ENCODE measurements at regions not wholly inside any gene's neighbourhood (a gene's known extent, or its start where the extent isn't known, plus 50 kb on each side); places are given as distances from the start of the nearest gene placed in this dataset.
A peak's percentile ranks its signal among the peaks of the same experiment; 100 is the strongest.

- no peak for TF ChIP-seq YY1 (IDR thresholded peaks at IDR 0.05; ENCODE audit: insufficient read depth, insufficient read length)
- TF ChIP-seq ZNF274 (IDR thresholded peaks at IDR 0.05; ENCODE audit: low read depth, low read length) = no peak
- TF ChIP-seq SUZ12 (IDR thresholded peaks at IDR 0.05; ENCODE audit: extremely low read depth, insufficient read depth, insufficient read length) = no peak
Observed at GRCh38 chr2:70036290-70036689, 51.0 kb upstream of the PCBP1 start.

GRCh38 chr2:70035344-70035844 is 51.9 kb upstream of the PCBP1 start:
- H3K4me3 ChIP-seq (ENCODE audit: insufficient read length, low read depth) = no peak overlapping the region
- H3K36me3 ChIP-seq (ENCODE audit: insufficient read depth, insufficient read length, low read length) = no peaks in the 10 kb centered on the region
- DNase-seq (ENCODE audit: low read depth, low spot score) = no peak
- TF ChIP-seq SUZ12 (IDR thresholded peaks at IDR 0.05; ENCODE audit: extremely low read depth, insufficient read depth, insufficient read length) (no peak), ZNF274 (IDR thresholded peaks at IDR 0.05; ENCODE audit: low read depth, low read length) (no peak), YY1 (IDR thresholded peaks at IDR 0.05; ENCODE audit: insufficient read depth, insufficient read length) (no peak)
- no peaks in the 10 kb centered on the region for H3K9me3 ChIP-seq (ENCODE audit: insufficient read depth, low read length)
- no peak overlapping the region for H3K9ac ChIP-seq (ENCODE audit: insufficient read length, low read depth)
- no peaks in the 10 kb centered on the region for H3K27me3 ChIP-seq (ENCODE audit: insufficient read depth, insufficient read length)
- no peaks in the 10 kb centered on the region for H3K4me1 ChIP-seq (ENCODE audit: insufficient read depth, insufficient read length)

More at GRCh38 chr2:70036290-70036689, 51.0 kb upstream of the PCBP1 start:
- Histone ChIP-seq H3K4me3 (ENCODE audit: insufficient read length, low read depth) (no peak overlapping the region), H3K9me3 (ENCODE audit: insufficient read depth, low read length) (no peaks in the 10 kb centered on the region), H3K27me3 (ENCODE audit: insufficient read depth, insufficient read length) (no peaks in the 10 kb centered on the region), H3K9ac (ENCODE audit: insufficient read length, low read depth) (no peak overlapping the region), H3K36me3 (ENCODE audit: insufficient read depth, insufficient read length, low read length) (no peaks in the 10 kb centered on the region), H3K4me1 (ENCODE audit: insufficient read depth, insufficient read length) (no peaks in the 10 kb centered on the region)
- DNase-seq (ENCODE audit: low read depth, low spot score) = no peak

GRCh38 chr2:70030724-70031420 is 56.4 kb upstream of the PCBP1 start:
- peaks cover 4% of the 10 kb centered on the region for H3K4me1 ChIP-seq (ENCODE audit: insufficient read depth, insufficient read length)
- H3K9ac ChIP-seq (ENCODE audit: insufficient read length, low read depth) = no peak overlapping the region

GRCh38 chr2:70029814-70030409 is 57.4 kb upstream of the PCBP1 start:
- no peaks in the 10 kb centered on the region for H3K27me3 ChIP-seq (ENCODE audit: insufficient read depth, insufficient read length)
- peak overlapping the region; percentile 50 for H3K9ac ChIP-seq (ENCODE audit: insufficient read length, low read depth)
- H3K4me3 ChIP-seq (ENCODE audit: insufficient read length, low read depth) = no peak overlapping the region
- no peaks in the 10 kb centered on the region for H3K36me3 ChIP-seq (ENCODE audit: insufficient read depth, insufficient read length, low read length)
- DNase-seq (ENCODE audit: low read depth, low spot score) = peak; percentile 71
- no peaks in the 10 kb centered on the region for H3K9me3 ChIP-seq (ENCODE audit: insufficient read depth, low read length)
- H3K4me1 ChIP-seq (ENCODE audit: insufficient read depth, insufficient read length) = peaks cover 4% of the 10 kb centered on the region
- TF ChIP-seq YY1 (IDR thresholded peaks at IDR 0.05; ENCODE audit: insufficient read depth, insufficient read length) (no peak), SUZ12 (IDR thresholded peaks at IDR 0.05; ENCODE audit: extremely low read depth, insufficient read depth, insufficient read length) (no peak), ZNF274 (IDR thresholded peaks at IDR 0.05; ENCODE audit: low read depth, low read length) (no peak)

More at GRCh38 chr2:70030724-70031420, 56.4 kb upstream of the PCBP1 start:
- DNase-seq (ENCODE audit: low read depth, low spot score) = no peak
- no peaks in the 10 kb centered on the region for H3K27me3 ChIP-seq (ENCODE audit: insufficient read depth, insufficient read length)
- TF ChIP-seq YY1 (IDR thresholded peaks at IDR 0.05; ENCODE audit: insufficient read depth, insufficient read length) (no peak), ZNF274 (IDR thresholded peaks at IDR 0.05; ENCODE audit: low read depth, low read length) (no peak), SUZ12 (IDR thresholded peaks at IDR 0.05; ENCODE audit: extremely low read depth, insufficient read depth, insufficient read length) (no peak)
- no peaks in the 10 kb centered on the region for H3K36me3 ChIP-seq (ENCODE audit: insufficient read depth, insufficient read length, low read length)
- no peaks in the 10 kb centered on the region for H3K9me3 ChIP-seq (ENCODE audit: insufficient read depth, low read length)
- no peak overlapping the region for H3K4me3 ChIP-seq (ENCODE audit: insufficient read length, low read depth)

GRCh38 chr2:70024284-70024683 is 62.9 kb upstream of the ASPRV1 start:
- H3K9me3 ChIP-seq (ENCODE audit: insufficient read depth, low read length) = no peaks in the 10 kb centered on the region
- no peak overlapping the region for H3K4me3 ChIP-seq (ENCODE audit: insufficient read length, low read depth)
- no peak for DNase-seq (ENCODE audit: low read depth, low spot score)
- no peaks in the 10 kb centered on the region for H3K36me3 ChIP-seq (ENCODE audit: insufficient read depth, insufficient read length, low read length)
- no peak overlapping the region for H3K9ac ChIP-seq (ENCODE audit: insufficient read length, low read depth)
- TF ChIP-seq YY1 (IDR thresholded peaks at IDR 0.05; ENCODE audit: insufficient read depth, insufficient read length) = no peak
- TF ChIP-seq SUZ12 (IDR thresholded peaks at IDR 0.05; ENCODE audit: extremely low read depth, insufficient read depth, insufficient read length) = no peak
- no peak for TF ChIP-seq ZNF274 (IDR thresholded peaks at IDR 0.05; ENCODE audit: low read depth, low read length)
- H3K4me1 ChIP-seq (ENCODE audit: insufficient read depth, insufficient read length) = no peaks in the 10 kb centered on the region
- no peaks in the 10 kb centered on the region for H3K27me3 ChIP-seq (ENCODE audit: insufficient read depth, insufficient read length)

GRCh38 chr2:70019096-70019495 is 57.7 kb upstream of the ASPRV1 start:
- no peaks in the 10 kb centered on the region for H3K27me3 ChIP-seq (ENCODE audit: insufficient read depth, insufficient read length)

GRCh38 chr2:70017962-70018361 is 56.5 kb upstream of the ASPRV1 start:
- no peak for TF ChIP-seq ZNF274 (IDR thresholded peaks at IDR 0.05; ENCODE audit: low read depth, low read length)
- TF ChIP-seq SUZ12 (IDR thresholded peaks at IDR 0.05; ENCODE audit: extremely low read depth, insufficient read depth, insufficient read length) = no peak
- no peak for TF ChIP-seq YY1 (IDR thresholded peaks at IDR 0.05; ENCODE audit: insufficient read depth, insufficient read length)
- DNase-seq (ENCODE audit: low read depth, low spot score) = no peak
- Histone ChIP-seq H3K27me3 (ENCODE audit: insufficient read depth, insufficient read length) (no peaks in the 10 kb centered on the region), H3K9ac (ENCODE audit: insufficient read length, low read depth) (no peak overlapping the region), H3K9me3 (ENCODE audit: insufficient read depth, low read length) (no peaks in the 10 kb centered on the region), H3K4me1 (ENCODE audit: insufficient read depth, insufficient read length) (no peaks in the 10 kb centered on the region), H3K36me3 (ENCODE audit: insufficient read depth, insufficient read length, low read length) (no peaks in the 10 kb centered on the region), H3K4me3 (ENCODE audit: insufficient read length, low read depth) (no peak overlapping the region)

More at GRCh38 chr2:70019096-70019495, 57.7 kb upstream of the ASPRV1 start:
- TF ChIP-seq SUZ12 (IDR thresholded peaks at IDR 0.05; ENCODE audit: extremely low read depth, insufficient read depth, insufficient read length) (no peak), ZNF274 (IDR thresholded peaks at IDR 0.05; ENCODE audit: low read depth, low read length) (no peak), YY1 (IDR thresholded peaks at IDR 0.05; ENCODE audit: insufficient read depth, insufficient read length) (no peak)
- no peak for DNase-seq (ENCODE audit: low read depth, low spot score)
- Histone ChIP-seq H3K4me3 (ENCODE audit: insufficient read length, low read depth) (no peak overlapping the region), H3K9me3 (ENCODE audit: insufficient read depth, low read length) (no peaks in the 10 kb centered on the region), H3K4me1 (ENCODE audit: insufficient read depth, insufficient read length) (no peaks in the 10 kb centered on the region), H3K9ac (ENCODE audit: insufficient read length, low read depth) (no peak overlapping the region), H3K36me3 (ENCODE audit: insufficient read depth, insufficient read length, low read length) (no peaks in the 10 kb centered on the region)

All from NT2/D1 (cell line).